Ammon's horn (tissue), 1 donor: ENCODE measurements at regions not wholly inside any gene's neighbourhood (a gene's known extent, or its start where the extent isn't known, plus 50 kb on each side); places are given as distances from the start of the nearest gene placed in this dataset.

Experiments
- DNase-seq: peaks from one replicate; pipeline ENCODE4 v3.0.0-alpha.2; 2016; ENCODE audit warnings: low spot score

- DNase-seq, result no peak
Measured at GRCh38 chr14:29037411-29037810, 270.8 kb downstream of the FOXG1 start.

DNA sequence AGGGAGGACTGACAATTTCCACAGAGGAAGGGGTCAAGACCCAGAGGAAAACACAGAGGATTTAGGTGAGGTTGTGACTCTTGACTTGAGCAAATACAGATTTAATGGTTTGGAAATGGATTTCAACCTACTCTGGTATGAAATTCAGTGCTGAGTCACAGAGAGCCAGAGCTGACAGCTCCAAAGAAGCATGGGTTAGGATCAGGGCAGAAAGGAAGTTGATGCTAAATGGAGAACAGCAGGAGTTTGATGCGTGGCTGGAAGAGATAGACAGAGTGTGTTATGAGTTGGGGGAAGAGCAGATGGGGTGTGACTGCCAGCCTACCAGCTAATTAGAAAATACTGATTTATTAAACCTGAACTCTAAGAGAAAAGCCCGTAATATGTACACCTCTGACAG, 272.6 kb downstream of the FOXG1 start:
- peak; percentile 52 for DNase-seq

- no peak for DNase-seq
Measured at GRCh38 chr14:29042551-29042950, 276.0 kb downstream of the FOXG1 start.

DNA sequence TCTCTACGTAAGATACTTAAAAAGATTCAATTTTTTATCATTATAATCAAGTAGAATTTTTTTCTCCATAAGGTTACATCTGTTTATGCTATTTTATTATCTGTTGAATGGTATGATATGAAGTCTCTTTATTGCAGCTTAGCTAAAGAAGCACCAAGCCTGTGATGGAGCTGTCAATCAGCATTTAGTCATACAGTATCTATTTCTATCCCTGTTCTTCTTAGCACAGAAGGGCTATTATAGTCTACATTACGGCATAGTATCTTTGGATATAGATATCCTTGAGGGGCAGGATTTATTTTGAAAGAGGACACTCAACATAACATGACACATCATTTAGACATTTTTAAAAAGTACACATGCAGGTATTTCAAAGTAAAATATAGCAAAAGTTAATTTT, 277.1 kb downstream of the FOXG1 start:
- DNase-seq, result no peak

DNA sequence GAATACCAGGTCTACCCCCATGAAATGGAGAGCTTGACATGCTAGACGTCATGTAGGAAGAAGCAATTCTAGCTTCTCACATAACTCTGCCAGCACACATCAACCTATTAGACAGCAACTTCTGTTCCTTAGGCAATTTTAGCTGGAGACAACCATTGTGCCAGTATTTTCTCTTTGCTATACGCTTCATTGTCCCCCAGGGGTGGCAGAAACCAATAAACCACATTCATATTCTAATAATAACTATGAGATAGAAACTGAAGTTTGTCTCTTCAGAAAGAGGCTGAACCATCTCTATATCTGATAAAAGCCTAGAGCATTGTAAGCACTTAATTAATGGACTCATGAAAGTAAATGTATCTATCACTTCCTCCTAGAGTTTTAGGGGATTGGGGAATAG, 278.6 kb downstream of the FOXG1 start:
- DNase-seq, result no peak

DNA sequence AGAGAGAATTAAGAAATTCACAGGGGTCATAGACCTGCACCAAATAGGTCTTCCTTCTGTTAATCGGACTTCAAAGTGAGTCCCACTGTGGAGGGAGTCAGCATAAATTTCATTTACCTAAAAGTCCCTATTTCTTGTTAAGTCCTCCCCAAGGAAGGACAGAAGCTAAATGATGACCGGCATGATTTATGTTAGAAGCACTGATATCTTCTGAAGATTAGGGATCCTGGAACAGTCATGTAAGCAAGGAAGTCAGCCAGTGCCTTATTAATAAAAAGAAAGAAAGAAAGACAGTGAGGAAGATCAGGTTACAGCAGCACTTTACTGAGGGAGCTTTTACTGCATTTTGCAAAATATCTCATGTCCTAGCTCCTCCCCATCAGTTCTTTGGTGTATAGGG, 287.5 kb downstream of the FOXG1 start:
- DNase-seq, result no peak

DNA sequence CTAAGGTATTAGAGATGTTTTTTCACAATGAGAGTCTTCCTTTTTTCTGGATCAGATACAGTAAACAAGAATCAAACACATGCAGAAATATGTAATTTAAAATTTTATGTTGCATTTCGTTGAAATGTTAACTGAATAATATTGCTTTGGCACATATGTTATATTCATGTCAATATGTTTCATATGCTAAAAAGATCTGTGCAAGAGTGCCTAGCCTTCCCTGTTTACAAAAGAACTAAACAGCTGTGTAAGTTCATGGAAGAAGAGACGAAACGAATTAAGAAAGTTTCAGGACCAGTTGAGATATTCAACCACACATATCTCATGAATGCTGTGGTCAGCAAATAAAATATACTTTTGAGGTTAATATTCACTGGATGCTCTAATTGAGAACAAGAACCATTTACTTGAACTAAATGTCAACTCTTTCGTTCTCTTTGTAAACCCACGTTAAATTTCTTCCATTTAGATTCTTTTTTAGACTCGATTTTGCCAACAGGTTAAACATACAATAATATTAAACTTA, 289.5 kb downstream of the FOXG1 start:
- DNase-seq, result no peak

DNA sequence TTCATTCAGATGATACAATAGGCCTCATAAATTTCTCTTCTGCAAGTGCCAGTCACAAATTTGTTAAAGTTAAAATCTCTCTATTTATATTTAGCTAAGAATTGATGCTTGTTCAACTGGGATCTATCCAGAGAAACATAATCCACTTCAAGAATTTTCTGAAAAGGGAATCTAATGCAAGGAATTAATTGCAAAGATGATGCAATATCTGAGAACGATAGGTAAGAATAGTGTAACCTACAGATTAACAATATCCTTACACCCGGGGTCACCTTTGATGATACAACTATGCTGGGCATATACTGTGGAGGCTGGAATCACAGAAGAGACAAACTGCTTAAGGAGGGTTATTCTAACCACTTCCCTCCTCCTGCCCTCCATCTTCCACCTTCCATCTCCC, 295.1 kb downstream of the FOXG1 start:
- no peak for DNase-seq

DNA sequence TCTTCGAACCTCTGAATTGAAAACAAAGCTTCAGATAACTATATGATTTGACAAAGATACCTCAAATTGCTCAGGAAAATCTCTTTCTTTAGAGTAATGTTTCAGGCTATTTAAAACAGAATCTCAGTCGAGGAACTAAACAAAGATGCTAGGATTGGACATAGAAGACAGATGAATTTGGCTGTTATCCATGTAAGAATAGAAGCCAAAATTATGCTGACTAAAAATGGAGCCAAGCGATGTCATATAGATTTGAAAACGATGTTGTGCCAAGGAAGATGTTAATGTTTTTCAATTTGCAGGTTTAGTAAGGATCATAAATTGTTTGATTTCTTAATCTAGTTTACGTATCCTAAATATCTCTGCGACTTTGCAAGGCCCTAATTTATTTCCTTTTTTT, 295.9 kb downstream of the FOXG1 start:
- no peak for DNase-seq

DNA sequence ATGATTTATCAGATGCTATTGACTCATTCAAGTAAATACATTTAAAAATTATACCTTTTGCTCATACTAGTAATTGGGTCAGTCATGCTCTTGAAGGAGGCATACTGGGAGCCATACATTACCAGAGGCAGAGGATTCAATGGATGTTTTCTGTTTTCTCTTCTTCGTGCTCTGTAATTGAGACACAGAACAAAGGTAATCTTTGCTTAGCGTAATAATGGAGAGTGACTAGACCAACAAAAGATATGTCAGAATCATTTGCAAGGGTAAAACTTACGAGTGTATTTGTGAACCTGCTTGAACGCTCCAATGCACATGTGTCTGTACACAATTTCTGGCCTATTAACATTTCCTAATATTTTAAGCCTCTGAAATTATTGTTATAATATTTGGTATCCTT, 296.4 kb downstream of the FOXG1 start:
- no peak for DNase-seq

DNA sequence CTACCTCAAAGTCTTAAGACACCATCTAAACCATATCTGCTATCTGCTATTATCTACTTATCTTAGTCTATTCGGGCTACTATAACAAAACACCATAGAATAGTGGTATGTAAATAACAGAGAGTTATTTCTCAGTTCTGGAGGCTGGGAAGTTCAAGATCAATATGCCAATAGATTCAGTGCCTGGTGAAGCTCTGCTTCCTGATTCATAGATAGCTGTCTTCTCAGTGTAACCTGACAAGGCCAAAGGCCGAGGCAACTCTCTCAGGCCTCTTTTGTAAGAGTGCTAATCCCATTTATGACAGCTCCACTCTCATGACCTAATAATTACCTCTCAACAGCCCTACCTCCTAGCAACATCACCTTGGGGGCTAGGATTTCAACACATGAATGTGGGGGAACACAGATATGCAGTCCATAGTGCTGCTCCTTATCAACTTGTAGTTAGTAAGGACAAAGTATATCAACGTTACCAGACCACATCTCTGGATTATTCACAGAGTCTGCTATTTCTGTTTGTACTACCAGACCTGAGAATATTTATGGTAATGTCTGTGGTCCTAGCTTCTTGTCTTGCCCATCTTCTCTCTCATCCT, 297.8 kb downstream of the FOXG1 start:
- DNase-seq, result no peak

DNA sequence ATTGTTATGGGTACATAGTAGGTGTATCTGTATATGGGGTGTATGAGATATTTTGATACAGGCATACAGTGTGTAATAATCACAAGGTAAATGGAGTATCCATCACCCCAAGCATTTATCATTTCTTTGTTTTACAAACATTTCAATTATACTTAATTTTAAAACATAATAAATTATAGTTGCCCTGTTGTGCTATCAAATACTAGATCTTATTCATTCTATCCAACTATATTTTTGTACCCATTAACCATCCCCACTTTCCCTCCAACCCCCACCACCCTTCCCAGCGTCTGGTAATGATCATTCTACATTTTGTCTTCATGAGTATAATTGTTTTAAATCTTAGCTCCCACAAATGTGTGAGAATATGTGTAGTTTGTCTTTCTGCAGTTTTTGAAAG, 302.6 kb downstream of the FOXG1 start:
- no peak for DNase-seq

DNA sequence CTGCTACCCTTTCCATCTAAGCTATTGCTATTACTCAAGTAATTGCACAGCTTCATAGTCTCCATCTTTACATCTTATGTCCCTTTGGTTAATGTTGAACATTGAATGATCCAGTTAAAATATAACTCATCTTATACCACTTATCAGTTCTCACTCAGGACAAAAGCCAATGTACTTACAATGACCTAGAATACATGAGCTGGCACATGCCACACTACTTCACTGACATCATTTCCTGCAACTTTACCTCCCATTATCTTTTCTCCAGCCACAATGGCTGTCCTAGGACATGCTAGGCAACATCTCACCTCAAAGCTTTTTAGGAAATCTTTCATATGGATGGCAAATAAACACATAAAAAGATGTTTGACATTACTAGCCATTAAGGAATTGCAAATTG, 309.2 kb downstream of the FOXG1 start:
- no peak for DNase-seq

DNA sequence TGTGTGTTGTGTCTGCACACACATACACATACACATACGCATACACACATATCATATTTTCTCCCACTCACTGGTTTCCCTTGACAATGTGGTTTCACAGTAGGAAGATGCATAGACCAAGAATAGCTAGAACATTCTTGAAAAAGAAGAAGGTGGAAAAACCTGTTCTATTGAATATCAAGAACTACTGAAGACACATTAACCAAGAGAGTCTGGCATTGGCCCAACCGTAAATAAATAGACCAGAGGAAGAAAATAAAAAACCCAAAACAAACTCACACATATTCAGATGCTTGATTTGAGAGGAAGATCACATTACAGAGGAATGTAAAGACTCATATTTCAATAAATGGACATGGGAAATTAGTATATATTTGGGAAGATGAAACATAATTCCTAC, 311.3 kb downstream of the FOXG1 start:
- DNase-seq, result no peak

DNA sequence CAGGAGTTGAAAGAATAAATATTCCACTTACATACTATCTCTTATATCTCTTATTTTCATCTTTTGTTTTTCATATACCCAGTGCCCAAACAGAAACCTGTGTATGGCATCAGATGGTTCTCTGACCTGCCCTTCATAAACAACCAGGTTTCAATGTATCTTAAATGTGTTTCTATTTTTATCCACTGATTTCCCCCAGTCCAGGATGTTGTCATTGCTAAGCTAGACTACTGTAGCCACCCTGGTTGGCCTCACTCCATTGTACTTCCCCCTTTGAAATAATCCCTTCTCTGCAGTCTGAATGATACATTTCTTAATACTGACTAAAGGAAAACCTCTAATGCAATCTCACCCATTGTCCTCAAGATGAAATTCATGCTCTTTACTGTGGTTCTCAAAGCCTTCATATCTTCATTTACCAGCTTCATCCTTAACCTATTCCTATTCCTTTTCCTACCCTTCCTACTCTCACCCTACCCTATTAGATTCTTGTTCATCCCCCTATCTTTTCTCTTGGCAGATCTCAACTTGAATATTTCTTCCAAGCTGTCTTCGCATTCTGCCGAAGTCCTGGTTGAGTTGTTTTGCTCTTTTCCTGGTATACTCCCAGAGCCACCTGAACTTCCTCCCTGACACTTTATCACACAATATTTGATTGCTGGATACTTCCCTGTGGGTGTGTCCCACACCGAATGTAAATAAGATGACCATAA, 312.4 kb downstream of the FOXG1 start:
- DNase-seq, result no peak

GRCh38 chr14:29085546-29085945, 319.0 kb downstream of the FOXG1 start:
- no peak for DNase-seq

- no peak for DNase-seq
Measured at GRCh38 chr14:29089849-29090248, 323.3 kb downstream of the FOXG1 start.

DNA sequence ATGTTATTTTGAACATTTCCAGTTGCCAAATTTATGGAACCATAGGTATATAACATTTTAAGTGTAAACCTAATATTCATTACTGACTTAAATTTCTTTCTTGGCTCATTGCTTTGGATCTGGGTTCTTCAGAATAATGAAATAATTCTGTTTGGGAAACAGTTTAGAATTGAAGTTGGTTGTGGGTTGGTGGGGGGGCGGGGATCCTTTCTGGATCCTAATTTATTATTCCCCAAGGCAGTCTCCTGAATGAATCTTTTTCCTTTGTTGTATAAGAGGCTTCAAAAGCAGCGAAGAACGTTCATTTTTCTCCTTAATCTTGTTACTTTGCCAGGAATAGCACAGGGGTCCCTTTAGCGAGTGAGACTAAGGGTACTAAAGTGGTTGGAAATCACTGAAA, 325.5 kb downstream of the FOXG1 start:
- DNase-seq, result no peak

DNA sequence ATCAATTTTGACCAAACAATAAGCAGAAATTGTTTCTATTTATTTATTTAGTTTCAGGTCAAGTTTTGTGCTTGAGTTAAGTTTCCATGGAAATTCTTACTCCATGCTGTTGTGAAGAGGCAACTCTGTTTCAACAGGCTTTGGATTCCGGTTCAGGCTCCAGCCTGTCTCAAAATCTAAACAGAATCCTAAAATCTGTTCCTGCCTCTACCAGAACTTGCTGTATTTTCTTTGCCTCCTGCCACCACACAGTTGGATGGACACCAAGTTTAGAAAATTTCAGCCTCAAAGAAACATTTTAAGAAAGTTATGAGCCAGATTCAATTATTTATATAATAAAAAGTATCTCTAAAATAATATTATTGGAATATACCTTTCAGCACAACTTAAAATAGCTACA, 330.9 kb downstream of the FOXG1 start:
- DNase-seq, result peak; percentile 37

DNA sequence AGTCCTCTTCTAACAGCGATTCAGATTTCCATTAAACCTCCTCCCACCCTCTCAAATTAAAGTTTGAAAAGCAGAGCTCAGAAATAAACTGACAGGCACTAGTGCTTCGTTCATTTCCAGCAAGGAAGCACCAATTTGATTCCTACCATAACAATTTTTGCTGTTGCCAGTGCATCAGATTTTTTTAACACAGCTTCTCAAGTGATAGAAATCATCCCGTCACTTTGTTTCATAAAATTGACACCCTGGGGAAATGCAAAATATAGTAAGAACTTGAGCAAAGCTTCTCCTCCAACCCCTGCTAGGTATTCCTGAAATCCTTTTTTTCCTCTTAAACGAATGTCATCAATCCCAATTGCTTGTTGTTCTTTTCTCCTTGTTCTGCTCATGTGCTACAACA, 332.1 kb downstream of the FOXG1 start:
- no peak for DNase-seq

- no peak for DNase-seq
Measured at GRCh38 chr14:29102266-29102665, 335.7 kb downstream of the FOXG1 start.

DNA sequence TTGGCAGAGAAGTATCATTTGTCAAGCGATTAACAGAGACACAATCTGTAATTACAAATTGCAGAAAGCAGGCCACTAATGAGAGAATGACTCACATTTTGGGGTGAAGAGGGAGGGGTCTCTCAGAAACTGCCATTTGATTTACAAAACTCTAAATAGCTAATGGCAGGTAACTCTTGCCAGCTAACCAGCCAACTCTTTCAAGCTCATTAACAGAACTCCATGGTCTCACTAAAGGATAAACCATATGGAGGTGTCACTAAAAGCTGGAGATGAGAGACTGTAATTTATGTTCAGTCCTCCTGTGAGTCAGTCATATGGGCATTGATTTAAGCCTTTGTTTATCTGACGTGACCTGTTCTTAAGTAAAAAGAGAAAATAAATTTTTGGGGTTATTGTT, 336.4 kb downstream of the FOXG1 start:
- no peak for DNase-seq

- DNase-seq, result no peak
Measured at GRCh38 chr14:29108908-29109307, 342.3 kb downstream of the FOXG1 start.

DNA sequence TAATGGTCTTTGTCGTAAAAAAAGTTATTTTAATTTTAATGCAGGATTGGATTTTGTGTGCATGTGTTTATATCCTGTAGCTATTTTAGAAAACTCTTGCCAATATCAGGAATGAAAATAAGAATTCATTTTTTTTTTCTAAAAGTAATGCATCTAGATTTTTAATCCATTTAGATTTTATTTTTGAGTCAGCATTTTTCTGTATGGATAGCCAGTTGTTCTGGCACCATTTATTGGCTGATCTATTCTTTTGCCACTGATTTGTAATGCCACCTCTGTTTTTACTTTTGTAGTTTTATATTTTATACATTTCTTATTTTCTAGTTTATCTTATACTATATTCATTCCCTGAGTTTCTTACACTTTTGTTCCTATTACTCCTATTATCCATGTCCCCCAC, 343.0 kb downstream of the FOXG1 start:
- no peak for DNase-seq
